DMS53 (cell line): ENCODE measurements at regions not wholly inside any gene's neighbourhood (a gene's known extent, or its start where the extent isn't known, plus 50 kb on each side); places are given as distances from the start of the nearest gene placed in this dataset.
"Not testable (repeated sequence)": the region's sequence is repeated elsewhere in the genome, so short reads cannot be mapped to it uniquely, and the experiment has no call there.

Experiments used
- DNase-seq: peaks from one replicate; lab custom pipeline; 2025; lab: John Stamatoyannopoulos, UW

DNA sequence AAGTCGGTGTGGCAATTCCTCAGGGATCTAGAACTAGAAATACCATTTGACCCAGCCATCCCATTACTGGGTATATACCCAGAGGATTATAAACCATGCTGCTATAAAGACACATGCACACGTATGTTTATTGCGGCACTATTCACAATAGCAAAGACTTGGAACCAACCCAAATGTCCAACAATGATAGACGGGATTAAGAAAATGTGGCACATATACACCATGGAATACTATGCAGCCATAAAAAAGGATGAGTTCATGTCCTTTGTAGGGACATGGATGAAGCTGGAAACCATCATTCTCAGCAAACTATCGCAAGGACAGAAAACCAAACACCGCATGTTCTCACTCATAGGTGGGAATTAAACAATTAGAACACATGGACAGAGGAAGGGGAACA is 80.6 kb upstream of the ST3GAL5 start:
- not testable (repeated sequence) for DNase-seq

DNA sequence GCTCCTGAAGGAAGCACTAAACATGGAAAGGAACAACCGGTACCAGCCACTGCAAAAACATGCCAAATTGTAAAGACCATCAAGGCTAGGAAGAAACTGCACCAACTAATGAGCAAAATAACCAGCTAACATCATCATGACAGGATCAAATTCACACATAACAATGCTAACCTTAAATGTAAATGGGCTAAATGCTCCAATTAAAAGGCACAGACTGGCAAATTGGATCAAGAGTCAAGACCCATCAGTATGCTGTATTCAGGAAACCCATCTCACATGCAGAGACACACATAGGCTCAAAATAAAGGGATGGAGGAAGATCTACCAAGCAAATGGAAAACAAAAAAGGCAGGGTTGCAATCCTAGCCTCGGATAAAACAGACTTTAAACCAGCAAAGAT is 77.0 kb upstream of the ST3GAL5 start:
- DNase-seq: not testable (repeated sequence)

- peak; percentile 94 for DNase-seq
Observed at GRCh38 chr2:85963747-85964418, 75.1 kb upstream of the ST3GAL5 start.

- no peak for DNase-seq
Observed at GRCh38 chr2:85963068-85963467, 74.3 kb upstream of the ST3GAL5 start.

GRCh38 chr2:85961754-85962153 is 73.0 kb upstream of the ST3GAL5 start:
- DNase-seq: no peak

DNA sequence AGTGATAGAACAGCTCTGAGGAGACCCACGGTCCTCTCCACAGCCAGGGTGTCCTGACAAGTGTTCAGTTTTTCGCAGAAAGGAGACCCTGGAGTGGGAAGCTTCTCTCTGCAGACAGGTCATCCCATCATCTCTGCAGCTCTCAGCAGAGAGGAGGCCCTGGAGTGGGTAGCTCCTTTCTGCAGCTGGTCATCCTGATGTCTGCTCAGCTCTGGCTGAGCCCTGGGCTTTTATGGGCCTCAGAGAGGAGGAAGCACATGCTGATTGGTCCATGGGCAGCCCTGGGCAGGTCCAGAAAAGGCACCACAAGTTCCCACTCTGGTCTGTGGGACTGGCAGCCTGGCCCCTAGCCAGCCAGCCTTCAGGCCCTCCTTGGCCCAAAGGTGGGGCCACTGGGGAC is 72.3 kb upstream of the ST3GAL5 start:
- peak; percentile 63 for DNase-seq

DNA sequence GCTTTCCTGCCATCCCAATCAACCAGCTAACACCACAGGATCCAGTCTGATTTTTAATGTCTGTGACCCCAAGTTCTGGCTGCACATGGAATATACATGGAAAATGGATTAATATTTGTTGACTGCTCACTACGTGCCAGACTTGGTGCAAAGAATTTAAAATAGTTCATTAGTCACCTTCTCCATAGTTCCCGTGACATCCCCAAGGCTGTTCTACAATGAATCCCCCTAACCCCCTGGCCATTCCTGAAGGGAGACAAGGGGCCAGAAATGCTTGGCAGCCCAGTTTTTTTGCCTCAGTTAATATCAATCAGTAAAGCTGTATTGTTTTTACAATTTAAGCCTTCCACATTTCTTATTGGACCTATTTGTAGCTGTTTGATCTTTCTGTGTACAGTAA is 71.0 kb upstream of the ST3GAL5 start:
- DNase-seq: no peak

DNA sequence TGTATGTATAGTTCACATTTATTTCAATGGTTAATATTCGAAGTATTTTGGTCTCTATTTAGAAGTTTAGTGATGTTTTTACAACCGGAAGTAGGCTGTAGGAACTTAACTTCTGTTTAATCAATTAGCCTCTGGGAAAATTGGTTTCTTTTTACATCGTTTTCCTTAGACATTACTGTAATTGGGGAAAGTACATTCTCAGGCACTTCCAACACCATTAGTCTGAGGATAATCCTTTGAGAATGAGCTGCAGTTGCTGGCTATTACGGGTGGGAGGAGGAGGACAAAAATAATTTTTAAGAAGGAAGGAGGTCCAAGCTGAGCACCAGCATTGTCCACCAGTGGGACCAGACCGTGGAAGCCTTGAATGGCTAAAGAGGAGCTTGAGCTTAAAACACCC is 70.4 kb upstream of the ST3GAL5 start:
- no peak for DNase-seq

DNA sequence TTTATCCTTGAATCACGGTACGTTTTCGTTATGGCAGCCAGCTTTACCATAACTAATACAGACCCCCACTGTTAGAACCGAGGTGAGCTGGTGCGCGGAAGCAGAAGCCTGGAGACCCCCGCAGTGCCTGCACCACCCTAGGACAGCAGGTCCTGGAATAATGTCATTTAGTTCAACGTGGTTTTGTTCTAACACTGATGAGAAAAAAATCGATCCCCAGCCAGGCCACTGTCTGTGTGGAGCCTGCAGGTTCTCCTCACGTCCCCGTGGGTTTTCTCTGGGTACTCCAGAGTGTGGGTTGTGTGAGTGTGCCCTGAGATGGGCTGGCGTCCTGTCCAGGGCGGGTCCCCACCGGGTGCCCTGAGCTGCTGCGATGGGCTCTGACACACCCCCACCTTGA is 69.9 kb upstream of the ST3GAL5 start:
- no peak for DNase-seq

DNA sequence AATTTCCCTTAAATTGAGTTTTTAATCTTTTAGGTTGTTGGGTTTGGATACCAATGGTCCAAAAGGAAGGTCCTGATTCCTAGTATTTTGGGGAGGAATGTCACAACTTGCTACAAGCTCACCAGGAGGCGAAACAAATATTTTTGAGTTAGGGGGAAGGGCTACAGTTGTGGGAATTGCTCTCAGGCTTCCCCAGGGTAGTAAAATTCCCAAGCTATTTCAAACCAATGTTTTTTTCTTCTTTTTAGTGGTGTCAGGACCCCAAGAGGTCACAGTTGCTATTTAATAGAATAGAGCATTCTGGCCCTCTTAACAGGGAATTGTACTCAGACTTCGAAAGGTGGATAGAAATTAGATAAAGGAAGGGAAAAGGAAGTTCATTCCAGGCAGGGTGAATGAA is 68.5 kb upstream of the ST3GAL5 start:
- no peak for DNase-seq

- peak; percentile 37 for DNase-seq
Observed at GRCh38 chr2:85956646-85957039, 67.9 kb upstream of the ST3GAL5 start.

DNA sequence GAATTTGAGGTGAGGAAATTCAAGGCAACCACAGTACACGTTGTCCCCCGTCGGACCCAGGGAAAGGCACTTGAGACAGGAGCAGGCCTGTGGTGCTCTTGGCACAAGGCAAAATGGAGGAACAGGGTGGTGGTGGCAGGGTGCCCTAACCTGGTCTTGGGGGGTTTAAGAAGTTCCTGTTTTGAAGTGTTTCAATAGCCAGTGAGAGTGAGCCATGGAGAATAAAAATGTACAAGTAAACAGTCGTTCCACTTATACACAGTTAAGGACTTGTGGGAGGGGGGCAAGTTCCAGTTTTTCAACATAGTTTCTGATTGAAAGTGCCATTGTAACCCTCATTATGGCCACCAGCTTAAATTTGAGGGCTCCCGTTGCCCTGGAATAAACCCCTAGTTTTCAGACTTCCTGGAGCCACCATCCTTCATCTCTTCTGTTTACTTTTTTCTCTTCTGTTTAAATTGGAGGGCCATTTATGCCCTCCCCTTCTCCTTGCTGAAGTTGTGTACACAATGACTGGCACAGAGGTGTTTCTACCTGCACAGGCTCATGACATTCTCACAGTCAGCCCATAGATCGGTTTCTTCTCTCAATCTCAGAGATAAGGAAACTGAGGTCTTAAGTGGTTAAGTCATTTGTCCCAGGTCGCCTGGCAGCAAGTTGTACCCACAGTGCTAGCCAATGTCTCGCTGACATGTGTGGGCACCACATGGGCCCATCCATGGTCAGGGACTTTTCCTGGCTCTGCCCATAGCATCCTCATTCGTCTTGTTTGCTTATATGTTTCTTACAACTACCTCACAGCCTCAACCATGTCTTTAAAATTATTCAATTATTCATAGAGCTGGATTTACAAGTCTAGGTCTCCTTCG is 66.0 kb upstream of the ST3GAL5 start:
- DNase-seq: peak; percentile 91

DNA sequence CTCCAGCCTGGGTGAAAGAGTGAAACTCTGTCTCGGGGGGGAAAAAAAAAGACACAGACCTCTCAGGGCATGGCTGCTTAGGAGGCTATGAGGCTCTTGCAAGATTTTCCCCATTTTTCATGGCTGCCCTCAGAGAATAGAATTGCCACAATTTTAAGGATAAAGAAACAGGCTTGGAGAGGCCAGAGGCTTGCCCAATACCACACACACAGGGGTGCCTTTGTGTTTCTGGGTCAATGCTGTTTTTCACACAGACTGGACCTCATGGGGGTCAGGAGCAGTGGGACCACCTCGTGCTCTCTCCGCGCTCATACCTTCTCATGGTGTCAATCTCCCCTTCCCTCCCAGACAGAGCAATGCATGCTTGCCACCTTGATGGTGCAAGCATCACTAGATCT is 65.4 kb upstream of the ST3GAL5 start:
- peak; percentile 39 for DNase-seq

DNA sequence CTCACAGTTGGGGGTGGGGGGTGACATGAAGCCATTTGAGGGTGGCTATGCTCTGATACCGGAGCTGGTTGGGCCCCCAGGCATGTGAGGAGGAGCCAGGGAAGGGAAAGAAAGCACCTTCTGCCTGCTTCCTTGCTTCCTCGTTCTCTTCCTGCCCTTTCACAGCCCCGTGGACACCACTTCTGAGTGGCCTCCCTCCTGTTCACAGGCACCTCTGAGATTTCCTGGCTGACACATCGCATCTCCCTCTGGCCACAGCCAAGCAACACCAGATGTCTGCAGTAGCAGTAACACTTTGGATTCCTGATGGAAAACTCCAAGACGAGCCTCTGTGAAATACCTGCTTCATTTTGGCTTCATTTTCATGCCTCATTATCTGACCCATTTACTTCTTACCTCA is 64.7 kb upstream of the ST3GAL5 start:
- peak; percentile 45 for DNase-seq

DNA sequence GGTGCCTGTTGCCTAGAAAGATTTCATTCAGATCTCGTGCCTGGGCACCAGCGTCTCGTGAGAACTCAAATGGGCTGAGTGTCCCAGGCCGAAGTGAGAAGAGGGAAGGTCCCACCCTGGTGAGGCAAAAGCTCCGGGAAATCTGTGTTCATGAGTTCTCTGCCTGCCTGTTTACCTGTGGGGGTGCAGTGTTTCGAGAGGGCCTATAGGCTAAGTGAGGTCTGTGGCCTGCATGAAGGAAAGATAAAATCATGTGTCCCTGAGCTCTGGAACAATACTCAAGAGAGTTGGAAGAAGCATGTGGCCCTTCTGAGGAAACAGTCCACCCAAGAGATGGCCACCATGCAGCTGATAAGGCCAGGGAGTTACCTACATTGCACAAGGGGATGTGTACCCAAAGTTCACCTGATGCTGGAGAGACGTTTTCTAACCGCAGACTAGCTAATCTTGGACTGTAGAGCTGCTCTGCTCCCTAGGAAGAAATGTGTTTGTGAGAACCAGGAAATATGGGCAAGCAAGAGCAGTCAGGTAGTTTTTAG is 63.5 kb upstream of the ST3GAL5 start:
- DNase-seq: no peak

DNA sequence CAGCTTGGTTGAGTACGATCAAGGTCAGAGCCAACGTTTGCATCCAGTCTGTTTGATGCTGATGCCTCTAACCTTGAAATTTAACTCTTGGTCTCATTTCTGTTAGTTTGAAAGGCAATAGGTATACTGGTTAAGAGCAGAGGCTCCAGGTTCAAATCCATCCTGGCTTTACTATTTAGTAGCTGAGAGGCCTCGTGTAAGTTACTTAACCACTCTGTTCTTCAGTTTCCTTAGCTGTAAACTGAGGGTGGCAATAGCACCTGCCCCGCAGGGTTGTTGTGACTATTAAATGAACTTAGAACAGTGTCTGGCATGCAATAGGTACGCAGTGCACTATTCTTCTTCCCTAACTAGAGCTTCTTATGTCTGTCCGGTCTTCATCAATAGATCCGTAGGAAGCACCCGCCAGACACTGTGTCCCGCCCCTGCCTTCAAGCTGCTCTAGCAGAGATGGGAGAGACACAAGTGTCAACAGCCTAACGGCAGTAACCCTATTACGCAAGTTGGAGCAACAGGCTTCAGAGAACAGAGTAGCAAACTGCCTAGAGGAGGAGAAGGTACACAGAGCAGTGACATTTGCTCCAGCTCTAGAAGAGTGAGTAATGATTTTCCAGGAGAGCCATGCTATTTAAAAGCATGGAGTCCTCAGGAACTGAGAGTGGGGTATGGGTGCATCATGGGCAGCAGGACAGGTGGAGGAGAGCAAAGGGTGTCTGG is 62.7 kb upstream of the ST3GAL5 start:
- DNase-seq: peak; percentile 22

- no peak for DNase-seq
Observed at GRCh38 chr2:85950743-85951142, 62.0 kb upstream of the ST3GAL5 start.

DNA sequence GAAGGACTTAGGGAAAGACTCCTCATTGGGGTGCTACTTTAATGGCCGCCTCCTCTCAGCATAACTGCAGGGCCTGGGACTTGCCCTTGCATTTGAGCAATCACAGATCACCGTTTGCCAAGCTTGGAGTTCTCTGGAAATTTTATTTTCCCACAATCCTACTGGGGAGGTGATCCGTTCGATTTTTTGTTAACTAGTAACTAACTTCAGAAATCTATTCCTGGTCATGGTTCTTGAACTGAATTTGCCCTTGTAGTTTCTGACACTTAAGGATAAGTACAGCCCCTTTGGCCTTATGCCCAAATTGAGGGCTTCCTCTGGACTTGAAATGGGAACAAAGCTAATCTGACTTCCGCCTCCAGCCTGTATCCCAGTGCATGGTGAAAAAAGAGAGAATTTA is 60.5 kb upstream of the ST3GAL5 start:
- peak; percentile 21 for DNase-seq

DNA sequence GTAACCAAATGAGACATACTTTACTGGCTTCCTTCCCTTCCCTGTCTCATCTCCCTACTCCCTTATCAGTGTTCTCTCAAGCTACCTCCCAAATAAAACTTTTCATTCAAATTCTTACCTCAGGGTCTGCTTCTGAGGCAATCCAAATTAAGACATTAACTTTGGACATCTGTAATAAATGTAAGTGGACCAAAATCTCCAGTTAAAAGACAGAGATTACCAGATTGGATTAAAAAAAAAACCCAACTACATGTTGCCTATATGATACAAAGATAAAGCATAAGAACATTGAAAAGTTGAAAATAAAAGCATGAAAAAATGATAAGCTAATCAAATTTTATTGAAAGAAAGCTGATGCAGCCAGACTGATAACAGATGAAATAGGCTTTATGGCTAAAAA is 58.8 kb upstream of the ST3GAL5 start:
- no peak for DNase-seq

DNA sequence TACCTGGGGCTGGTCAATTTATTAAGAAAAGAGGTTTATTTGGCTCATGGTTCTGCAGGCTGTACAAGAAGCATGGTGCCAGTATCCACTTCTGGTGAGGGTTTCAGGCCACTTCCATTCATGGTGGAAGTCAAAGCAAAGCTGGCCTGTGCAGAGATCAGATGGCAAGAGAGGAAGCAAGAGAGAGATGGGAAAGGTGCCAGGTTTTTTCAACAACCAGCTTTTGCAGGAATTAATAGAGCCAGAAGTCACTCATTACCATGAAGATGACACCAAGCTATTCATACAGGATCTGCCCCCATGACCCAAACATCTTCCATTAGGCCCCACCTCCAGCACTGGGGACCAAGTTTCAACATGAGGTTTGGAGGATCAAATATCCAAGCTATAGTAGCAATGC is 56.8 kb upstream of the ST3GAL5 start:
- DNase-seq: peak; percentile 32

- DNase-seq: no peak
Observed at GRCh38 chr2:85945172-85945571, 56.4 kb upstream of the ST3GAL5 start.

GRCh38 chr2:85942346-85942957 is 53.7 kb upstream of the ST3GAL5 start:
- DNase-seq: peak; percentile 27
